Stimulated activated CD4-positive, alpha-beta T cell treated with anti-CD3 and anti-CD28 coated beads, Interleukin-1b, Interleukin-23, amount 100 ng/mL, for 1 hour (primary cell): ENCODE measurements at regions not wholly inside any gene's neighbourhood (a gene's known extent, or its start where the extent isn't known, plus 50 kb on each side); places are given as distances from the start of the nearest gene placed in this dataset.

Experiments used
- DNase-seq, 2 donors: peaks; one replicate each; pipeline ENCODE4 v3.0.0-alpha.2; 2020; ENCODE audit warnings: low read depth in 2 of 2

DNA sequence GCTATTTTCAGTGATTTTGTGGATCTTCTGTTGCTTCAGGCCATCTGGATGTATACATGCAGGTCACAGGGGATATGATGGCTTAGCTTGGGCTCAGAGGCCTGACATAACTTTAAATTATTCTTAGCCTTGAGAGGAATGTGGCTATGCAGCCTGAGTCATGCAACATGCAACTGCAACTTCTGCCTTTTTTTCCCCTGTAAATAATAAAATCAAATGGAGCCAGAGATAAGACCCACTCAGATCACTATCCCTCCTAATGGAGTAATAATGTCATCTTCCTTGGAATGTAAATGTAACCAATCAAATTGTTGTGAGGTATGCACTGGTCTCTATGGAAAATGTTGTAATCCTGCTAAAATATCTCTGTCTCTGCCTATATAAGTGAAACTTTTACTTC is 54.9 kb downstream of the MAGEB17 start:
- no peak for DNase-seq

DNA sequence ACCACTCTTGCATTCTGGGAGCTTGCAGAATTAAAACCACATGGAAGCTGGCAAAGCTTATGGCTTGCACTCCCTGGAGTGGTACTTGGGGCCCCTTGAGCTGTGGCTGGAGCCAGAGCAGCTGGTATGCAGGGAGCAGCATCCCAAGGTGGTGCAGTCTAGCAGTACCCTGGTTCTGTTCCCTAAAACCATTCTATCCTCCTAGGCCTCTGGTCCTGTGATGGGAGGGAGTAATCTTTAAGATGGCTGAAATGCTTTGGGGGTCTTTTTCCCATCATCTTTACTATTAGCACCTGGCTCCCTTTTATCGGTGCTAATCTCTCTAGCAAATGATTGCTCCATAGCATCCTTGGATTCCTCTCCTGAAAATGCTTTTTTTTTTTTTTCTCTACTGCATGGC is 56.1 kb downstream of the MAGEB17 start:
- no peak for DNase-seq

DNA sequence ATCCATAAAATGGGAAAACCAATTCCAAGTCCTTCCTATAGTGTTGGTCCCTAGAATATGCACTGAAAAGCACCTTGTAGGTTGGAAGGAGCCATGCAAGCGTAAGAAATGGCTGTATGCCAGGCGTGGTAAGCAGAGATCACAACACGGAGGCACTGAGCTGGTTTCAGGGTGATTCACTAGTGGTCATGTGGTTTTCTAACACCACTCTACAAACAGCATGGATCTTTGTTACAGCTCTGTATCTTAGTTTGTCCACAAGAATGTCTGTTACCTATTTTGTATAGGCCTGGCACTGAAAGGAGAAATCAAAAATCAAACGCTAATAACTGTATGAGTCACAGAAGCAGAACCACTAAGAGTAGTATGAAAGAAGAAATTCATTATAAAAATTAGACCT is 71.9 kb downstream of the MAGEB17 start:
- DNase-seq, result no peak

DNA sequence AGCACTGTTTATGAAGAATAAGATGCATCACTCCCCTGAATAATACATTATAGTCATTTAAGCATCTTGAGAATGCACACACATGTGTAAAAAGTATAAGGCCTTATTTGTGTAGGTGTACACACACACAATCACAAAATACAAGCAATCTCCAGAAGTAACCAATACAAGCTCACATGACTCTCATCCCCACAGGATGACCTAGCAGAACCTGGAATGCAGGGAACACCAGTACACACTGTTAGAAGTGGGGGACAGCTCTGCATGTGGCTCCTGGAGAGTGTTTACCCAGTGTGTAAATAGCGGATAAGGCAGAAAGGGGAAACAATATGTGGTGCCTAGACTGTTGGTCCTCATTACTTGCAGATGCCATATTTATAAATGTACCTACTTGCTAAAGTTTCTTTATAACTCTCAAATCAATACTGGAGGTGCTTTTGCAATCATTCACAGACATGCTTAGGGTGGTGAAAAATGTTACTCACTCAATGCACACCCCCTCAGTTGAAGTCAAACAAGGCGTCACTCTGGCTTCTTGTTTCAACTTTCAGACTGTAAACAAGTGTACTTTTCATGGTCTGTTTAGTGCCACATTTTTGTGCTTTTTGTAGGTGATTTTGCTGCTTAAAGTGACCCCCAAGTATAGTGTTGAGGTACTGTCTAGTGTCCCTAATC is 73.1 kb downstream of the MAGEB17 start:
- no peak for DNase-seq

DNA sequence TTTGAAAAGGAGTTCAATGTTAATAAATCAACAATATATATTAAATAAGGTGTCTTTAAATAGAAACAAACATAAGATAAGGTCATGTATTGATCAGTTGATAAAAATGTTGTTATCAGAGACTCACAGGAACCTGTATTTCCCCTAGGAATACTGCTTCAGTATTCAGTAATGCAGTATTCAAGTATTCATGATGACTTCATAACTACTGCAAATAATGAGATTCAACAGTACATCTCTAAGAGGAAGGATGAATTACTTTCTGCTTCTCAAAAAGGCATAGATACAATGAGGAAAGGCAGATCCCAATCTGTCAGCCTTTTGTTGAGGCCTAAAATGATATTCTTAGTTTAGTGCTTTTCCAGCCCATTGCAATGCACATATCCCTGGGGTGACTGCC is 73.7 kb downstream of the MAGEB17 start:
- no peak for DNase-seq

DNA sequence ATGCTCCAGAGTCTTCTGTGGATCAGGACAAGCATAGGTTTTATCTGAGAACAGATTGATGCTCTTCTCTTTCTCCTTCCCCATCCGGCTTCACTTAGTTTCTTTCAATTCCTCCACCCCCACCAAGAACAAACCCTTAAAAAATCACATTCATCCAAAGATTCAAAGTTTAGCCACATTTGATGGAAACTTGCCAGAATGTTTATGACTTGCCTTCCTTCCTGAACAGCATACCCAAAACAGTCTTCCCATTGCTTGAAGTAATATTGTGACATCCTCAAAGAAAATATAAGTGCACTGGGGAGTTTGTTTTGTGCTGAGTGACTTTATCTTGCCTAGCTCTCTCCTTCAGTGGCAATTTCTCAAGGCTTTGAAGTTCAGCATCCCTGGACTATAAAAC is 83.0 kb downstream of the MAGEB17 start:
- no peak for DNase-seq

DNA sequence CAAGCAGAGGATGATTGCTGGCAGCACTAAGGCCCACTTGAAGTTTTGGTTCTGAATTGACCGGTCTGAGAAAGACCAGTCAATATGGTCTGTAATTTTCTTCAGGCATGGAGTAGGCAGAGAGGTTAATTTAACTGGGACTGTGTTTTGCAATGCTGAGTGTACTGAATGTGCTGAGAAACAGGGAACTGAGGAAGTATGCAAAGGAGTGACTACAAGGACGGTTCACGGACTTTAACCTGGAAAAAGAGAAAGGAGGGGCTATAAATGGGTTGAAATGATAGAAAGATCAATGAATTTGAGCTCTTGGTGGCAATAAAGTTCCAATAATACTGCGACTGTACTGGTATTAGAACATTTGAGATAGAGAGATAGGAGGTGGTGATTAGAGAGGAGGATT is 84.5 kb downstream of the MAGEB17 start:
- no peak for DNase-seq

DNA sequence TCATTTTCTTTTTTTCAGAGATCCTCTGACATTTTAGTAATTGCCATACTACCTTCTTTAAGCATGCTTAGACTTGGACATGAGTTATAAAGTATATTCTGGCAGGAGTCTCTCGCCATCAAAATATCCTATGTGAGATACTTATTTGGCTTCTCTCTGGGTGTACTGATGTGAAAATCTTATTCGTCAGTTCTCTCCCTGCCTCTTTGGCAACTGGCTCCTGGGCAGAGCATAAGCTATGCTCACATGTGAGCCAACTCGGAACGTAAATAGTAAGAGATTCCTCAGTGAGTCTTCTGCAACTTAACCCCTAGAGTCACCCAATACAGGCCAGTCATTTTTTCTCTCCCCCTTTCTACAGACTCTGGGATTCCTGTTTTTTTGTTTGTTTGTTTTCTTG is 91.6 kb downstream of the MAGEB17 start:
- DNase-seq, result no peak

DNA sequence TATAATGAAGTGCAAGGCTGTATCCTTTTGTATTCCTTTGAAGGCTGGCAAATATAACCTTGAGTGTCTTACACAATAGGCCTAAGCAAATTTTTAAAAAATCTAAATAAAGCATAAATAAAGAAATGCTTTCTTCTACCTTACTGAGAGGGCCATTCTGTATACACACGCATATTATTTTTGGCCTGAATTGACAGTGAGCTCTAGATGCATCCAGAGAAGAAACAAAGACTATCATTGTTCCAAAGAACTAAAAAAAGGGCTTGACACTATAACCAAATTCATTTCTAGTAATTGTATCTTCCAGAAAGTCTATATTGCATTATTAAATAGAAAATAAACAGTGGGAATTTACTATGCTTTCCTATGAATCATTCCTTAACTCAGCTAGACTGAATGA is 100.2 kb downstream of the MAGEB17 start:
- no peak for DNase-seq

DNA sequence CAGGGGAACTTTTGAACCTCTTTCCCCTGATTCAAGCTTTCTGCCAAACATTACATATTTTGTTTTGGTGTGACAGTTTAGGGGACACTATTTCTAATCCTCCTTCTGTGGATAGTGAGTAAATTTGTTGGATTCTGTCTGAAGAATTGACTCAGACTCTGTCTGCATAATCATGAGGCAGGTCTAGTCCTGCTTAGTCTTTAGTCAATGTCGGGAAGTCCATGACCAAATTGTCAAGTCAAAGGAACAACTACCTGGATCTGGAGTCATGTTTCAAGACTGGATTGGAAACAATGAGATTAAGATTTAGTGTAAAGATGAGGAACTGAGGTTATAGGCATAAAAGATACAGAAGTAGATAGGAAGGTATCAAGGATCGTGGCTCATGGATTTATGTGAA is 100.9 kb downstream of the MAGEB17 start:
- DNase-seq, result no peak

DNA sequence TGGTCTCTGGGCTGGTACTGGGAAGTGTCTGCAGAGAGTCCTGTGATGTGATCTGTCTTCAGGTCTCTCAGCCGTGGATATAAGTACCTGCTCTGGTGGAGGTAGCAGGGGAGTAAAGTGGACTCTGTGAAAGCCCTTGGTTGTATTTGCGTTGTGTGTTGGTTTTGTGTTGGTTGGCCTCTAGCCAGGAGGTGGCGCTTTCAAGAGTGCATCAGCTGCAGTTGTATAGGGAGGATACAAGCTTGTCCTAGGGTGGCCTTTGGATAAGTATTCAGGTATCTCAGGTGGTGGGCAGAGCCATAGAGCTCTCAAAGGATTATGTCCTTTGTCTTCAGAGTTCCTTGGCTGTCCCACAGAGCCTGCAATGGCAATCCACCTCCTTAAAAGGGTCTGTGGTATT is 111.6 kb downstream of the MAGEB17 start:
- DNase-seq, result no peak

DNA sequence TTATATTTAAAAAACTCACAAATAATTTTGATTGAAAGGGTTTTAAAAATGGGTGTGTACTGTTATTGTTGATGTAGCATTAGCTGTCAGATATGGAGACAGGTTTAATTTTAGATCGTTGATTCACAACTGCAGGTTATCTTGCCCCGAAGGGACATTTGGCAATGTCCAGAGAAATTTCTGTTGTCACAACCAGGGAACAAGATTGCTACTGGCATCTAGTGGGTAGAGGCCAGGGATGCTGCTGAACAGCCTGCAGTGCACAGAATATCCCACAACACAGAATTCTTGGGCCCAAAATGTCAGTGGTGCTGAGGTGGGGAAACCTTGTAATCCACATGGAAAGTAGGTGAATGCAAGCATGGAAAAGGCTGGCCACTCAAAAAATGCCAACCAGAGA is 114.9 kb downstream of the MAGEB17 start:
- DNase-seq, result no peak

DNA sequence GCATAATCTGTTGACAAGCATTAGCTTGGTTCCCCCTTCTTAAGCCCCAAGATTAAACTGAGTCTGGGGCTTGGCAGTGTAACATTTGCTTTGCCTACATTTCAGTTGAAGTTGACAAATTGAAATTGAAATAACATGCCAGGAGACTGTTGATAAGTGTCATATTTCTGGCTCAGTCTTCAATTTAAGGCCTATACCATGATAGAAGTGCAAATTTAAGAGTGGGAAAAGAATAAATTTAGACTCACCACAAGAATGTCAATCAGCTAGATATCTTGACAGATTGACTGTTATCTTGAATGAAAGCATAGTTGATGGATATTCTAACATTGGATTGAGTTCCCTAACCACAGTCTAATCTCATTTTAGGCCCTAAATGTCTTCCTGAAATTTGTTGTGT is 117.6 kb downstream of the MAGEB17 start:
- DNase-seq, result no peak

DNA sequence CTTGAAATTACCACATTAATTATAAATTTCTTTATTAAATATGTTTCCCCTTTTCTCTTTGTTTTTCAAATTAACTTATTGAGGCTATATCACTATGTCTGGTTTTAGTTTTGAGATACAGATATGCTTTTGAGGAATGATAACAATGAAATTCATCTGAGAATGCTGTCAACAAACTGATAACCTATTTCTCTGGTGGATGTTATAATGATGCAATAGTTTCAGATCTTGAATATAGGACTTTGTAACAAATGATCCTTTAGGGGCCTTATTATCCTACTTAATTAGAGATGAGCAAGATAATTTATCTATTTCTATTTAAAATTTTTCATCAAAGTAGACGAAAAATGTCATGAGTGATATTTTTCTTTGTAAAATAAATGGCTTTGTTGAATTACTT is 123.7 kb downstream of the MAGEB17 start:
- DNase-seq, result no peak

DNA sequence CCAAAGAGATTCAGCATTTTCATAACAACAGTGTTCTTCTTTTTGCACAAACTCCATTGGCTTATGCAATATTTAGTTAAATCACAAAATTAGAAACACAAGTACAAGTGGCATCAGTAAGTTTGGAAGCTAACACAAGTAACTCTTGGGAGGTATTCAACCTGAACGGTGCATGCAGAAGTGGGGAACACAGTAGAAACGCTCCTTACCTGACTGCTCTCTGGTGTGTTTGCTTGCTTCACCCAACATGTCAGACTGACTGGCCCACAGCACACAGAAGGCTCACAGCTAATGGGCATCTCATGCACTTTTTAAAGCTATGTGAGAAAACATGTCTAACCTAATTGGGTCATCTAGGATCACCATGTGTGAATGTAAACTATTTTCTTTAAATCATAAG is 133.6 kb downstream of the MAGEB17 start:
- no peak for DNase-seq

DNA sequence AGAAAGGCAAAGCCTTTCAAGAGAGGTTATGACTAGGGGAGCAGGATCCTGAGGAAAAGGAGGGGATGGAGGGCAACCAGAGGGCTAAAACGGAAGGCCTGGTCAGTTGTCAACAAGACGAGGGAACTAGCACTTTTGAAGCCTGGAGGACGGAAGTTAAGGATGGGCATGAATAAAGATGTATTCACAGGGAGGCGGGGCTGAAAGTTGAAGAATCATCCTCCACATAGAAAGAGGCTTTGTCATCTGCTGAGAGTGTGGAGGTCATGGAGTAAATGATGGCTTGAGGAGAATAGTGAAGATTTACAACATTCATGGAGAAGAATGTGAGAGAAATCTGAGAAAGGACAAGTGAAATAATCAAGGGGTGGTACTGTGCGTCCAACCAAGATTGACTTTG is 137.5 kb downstream of the MAGEB17 start:
- no peak for DNase-seq

DNA sequence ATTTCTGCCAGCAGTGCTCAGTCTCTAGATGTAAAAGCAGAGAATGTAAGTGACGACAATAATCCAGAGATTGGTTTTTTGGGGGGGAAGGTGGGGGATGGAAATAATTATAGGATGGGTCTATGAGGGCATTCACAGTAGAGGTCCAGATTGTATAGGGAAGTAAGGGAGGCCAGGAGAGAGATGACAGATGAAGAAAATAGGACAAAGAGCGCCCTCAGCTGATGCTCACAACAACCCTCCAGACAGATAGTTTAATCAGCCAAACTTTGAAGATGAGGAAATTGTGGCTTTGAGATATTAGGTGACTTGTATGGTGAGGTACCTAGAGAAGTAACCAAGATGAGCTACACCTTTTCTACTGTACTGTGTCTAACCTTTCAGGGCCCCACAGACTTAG is 137.9 kb downstream of the MAGEB17 start:
- DNase-seq, result no peak

DNA sequence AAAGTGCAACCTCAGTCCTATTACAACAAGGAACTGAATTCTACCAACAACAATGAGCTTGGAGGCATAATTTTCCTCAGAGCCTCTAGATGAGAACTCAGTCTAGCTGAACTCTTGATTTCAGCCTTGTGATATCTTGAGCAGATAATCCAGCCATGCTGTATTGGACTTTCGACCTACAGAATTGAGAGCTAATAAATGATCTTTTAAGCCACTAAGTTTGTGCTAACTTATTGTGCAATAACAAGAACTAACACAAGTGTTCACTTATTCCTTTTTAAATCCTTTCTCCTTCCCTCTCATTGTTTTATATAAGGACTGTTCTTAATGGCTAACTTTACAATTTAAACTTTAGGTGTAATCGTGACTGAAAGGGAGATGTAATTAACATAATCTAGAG is 140.7 kb downstream of the MAGEB17 start:
- DNase-seq, result no peak

DNA sequence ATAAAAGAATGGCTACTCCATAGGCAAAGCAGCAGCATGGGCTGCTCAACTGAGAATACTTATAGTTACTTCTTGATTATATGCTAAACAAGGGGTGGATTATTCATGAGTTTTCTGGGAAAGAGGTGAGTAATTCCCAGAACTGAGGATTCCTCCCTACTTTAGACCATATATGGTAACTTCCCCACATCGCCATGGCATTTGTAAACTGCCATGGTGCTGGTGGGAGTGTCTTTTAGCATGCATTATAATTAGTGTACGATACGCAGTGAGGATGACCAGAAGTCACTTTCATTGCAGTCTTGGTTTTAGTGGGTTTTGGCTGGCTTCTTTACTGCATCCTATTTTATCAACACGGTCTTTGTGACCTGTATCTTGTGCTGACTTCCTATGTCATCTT is 141.5 kb downstream of the MAGEB17 start:
- no peak for DNase-seq

DNA sequence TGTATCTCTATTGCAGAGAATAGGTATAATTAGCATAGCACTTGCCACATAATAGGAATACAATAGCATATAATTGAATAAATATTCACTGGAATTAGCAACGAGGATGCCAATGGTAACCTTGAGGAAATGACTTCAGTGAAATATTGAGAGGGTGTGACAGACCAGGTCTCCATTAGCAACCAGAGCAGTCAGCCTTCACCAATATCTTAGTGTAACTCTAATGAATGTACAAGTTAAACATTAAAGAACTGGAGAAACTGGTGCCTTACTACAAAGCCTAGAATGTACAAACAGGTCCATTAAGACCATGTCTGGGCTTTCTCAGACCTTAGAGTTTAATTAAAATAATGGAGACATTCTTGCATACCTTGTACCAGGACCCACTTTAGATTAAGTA is 143.0 kb downstream of the MAGEB17 start:
- DNase-seq, result no peak

DNA sequence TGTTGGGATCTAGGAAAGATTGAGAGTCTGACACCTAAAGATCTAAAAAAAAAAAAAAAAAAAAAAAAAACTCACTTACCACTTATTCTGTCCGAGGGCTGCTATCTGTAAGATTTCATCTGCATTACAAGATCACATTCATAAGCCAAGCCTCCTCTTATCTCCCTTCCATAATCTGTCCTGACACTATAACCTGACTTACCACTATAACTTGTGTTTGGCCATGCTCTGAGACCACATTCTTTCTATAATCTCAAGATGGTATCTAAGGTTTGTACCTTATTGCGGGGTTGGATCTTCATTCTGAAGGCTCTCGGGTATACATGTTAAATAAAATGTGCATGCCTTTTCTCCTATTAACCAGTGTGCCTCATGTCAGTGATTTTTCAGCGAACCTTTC is 144.4 kb downstream of the MAGEB17 start:
- no peak for DNase-seq

DNA sequence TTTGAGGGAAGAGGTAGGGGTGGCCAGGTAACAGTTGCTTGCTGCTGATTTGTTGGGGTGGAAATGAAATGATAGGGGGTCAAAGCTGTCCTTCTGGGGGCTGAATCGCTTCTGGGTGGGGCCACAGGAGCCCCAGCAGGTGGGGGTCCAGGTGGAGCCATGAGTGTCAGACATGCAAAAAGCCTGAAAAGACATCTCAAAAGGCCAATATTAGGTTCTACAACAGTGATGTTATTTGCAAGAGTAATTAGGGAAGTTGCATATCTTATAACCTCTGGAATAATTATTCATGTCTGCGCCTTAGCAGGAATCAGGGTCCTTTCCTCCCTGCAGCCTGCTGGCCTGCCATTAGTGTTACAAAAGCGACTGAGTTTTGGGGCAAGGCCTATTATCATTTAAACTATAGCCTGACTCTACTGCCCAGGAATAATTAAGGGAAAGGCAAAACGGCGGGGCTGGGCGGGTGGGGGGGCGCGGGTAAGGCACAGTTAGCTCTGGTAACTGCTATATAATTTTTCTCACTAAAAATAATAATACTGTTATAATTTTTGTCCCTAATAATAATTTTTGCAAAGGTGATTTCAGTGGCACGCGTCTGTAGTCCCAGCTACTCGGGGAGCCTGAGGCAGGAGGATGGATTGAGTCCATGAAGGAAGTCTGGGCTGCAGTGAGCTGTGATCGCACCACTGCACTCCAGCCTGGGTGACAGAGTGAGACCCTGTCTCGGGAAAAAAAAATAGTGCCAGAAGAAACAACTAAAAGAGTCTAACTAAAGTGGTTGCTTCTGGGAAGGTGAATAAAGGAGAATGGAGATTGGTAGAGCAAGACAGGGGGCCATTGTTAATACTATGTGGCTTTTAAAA is 145.7 kb downstream of the MAGEB17 start:
- DNase-seq, result no peak

DNA sequence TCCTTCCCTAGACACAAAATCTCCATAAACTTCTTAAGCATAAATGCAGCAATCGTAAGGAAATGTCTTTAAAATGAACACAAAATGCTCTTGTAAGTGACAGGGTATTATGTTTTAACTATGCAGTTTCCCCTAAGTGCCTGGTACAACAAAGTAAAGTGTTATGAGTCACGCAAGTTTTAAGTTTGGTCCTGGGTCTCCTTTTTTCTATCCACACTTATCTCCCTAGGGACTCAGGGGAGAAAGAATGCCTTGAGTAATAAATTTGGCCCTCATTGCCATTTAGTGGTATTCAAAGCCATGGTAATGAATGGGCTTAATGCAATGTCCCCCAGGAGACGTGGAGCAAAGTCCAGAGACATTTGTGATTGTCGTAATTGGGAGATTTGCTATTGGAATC is 149.1 kb downstream of the MAGEB17 start:
- DNase-seq, result no peak

DNA sequence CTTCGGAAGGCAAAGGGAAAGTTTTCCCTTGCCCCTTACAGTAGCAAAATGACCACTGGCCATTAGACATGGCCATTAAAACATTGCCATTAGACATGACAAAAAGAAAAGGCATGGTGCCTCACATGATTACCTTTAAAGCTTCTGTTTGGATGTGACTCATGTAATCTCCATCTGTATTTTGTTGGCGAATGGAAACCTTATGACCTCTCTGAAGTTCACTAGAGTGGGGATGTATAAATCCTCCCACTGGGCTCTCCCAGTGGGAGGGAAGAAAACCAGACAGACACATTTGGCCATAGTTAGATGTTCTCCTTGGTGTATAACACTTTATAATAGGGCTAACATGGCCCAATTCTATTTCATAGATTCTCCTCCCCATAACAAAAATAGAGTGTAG is 152.6 kb downstream of the MAGEB17 start:
- no peak for DNase-seq
